ENCODE measurements at regions not wholly inside any gene's neighbourhood (a gene's known extent, or its start where the extent isn't known, plus 50 kb on each side); places are given as distances from the start of the nearest gene placed in this dataset.

DNA sequence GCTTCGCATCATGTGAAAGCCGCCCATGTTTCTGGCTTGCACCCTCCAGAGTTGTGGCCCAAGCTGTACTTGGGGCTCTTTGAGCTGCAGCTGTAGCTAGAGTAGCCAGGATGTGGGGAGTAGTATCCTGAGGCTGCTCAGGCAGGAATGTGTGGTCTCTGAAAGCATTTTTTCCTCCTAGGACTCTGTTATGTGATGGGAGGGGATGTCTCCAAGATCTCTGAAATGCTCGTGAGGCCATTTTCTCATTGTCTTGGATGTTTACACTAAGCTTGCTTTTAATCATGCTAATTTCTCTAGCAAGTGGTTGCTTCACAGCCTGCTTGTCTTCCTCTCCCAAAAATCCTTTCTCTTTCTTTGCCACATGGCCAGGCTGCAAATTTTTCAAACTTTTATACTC lies 687.6 kb downstream of the DCDC2C start:
- DNase-seq: no peak

DNA sequence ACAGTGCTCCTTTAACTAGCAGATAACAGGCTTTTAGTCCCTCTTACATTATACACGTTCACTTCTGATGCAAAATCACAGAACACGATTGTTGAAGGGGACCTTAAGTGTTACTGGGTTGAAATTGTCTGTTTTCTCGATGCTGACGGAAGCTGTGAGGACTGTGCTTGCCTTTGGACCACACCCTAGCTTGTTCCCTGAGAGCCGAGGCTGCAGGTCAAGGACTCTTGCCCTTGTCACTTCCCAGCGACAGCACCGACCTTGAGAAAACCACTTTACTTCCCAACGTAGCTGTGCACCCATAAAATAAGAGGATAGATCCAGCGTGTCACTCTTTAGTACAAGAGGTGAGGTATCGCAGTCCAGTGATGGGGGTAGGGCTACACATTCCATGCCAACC lies 701.0 kb downstream of the DCDC2C start:
- DNase-seq: no peak

DNA sequence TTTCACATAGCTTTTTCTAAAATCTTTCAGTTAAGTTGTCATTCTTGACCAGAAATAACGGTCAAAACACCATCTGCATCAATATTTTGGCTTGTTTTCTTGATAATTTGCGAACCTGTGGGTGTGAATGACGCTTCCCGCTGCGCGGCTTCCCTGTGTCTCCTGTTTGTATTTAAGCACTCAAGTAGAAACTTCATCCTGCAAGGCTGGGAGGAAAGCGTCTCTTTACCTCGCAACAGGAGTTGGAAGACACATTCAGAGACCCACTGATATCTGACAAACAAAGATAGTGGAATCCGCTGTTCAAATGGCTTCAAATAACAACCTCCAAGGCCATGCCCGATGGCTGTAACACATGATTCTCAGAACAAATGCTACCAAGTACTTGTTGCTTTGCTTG lies 704.9 kb downstream of the DCDC2C start:
- no peak for DNase-seq

DNA sequence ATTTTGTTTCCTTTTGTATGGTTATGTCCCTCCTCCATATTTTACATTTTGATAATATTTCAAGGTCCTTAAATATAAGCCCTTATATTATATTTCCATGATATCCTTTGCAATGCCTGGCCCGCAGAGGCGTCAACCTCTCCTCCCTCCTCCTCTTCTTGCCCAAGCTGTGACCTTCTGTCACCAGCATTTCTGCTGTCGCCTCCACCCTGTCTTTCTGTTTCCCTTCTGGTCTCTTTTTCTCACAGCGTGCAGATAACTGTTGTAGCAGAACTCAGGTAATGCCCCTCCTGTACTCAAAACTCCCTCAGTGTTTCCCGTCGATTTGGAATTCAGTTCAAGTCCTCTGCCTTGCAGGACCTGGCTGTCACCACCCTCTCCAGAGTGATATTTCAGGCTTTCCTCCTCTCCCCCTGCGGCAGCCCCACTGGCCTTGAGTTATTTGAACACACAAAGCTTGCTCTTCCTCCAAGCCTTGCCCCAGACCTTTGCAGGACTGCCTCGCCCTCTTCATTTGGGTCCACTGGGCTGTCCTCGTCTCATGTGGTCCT lies 709.3 kb downstream of the DCDC2C start:
- no peak for DNase-seq

DNA sequence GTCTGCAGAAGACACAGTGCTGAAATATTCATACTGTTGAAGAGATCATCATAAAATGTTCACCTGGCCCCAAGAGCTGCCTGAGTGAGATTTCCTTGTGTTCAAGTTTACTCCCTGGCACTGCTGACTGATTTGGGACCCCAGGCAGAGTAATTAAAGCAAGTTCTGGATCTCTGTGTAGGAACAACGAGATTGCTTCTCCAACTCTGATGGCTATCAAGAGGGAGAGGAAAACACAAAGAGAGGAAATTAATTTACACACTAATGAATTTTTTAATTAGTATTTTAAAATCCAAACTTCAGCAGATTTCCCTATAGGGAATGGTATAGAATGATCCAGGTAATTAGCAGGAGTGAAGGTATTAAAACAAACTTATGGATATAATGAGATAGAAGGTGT lies 711.8 kb downstream of the DCDC2C start:
- no peak for DNase-seq

DNA sequence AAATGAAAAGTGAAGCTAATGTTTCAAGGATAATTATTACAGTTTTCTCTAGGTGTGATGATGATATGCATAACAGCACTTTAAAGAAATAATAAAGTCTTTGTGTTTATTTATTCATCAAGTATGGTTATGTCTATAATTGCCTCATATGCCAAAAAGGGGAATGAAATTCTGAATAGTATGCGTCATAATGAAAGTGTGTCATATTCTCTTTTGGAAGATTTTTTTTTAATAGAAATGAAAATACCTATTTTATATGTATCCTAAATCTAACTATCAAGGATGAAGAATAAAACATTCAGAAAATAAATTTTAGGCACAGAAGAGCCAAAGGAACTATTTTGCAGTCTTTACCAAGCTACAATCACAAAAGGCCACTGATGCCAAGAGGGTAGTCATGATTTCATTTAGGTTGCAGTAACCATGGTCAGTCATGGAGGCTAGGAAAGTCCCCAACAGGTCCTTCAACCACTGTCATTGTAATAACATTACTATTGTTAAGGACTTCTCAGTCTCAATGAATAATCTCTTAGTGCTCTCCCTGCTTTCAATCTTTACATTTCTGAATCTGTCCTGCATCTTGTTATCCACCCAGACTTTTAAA lies 712.5 kb downstream of the DCDC2C start:
- no peak for DNase-seq

DNA sequence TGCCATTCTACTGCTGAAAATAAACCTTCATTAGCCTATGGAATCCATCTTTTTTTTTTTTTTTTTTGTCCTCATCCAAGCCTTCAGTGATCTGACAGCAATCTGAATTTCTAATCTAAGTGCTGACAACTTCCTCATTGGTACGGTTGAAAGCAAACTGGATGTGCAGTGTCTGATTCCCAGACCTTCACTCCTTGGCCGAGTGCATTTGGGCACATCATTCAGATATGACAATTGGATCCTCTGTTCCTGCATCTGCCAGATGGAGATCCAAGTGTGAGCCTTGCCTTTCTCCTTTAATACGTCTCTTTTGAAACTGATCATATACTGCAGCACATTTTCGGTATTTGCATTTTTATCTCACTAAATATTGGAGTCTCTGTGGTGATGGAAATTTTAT lies 713.1 kb downstream of the DCDC2C start:
- DNase-seq: no peak

DNA sequence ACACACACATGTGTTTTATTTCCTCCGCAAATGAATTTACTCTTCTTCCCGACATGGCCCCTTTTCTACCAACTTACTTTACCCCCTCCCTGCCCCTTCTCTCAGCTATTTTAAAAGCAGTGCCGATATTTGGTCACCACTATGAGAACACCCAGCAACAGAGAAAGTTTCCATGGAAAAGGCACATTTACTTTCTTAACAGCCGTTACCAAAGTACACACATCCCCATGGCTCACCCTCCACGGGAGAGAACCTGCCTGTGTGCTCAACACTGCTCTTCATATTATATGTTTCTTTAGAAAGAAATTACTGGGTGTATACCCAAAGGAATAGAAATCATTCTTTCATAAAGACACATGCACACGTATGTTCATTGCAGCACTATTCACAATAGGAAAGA lies 714.4 kb downstream of the DCDC2C start:
- DNase-seq: no peak

DNA sequence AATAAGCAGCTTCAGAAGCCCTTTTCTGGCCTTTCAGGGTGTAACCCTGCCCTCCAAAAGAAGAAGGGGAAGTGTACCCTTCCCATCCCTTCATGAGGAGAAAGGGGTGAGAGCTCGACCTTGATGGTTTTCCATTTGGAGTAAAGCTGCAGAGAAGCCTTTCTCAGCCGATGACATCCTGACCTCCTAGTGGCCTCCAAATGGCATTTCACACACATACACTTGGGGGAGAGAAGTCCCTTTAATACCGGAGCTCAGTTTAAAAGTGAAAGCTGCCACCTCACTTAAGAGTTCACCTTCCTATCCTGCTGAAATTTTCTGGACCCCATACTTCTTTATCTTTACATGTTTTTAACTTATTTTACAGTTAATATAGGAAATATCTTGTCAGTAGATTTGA lies 716.7 kb downstream of the DCDC2C start:
- no peak for DNase-seq

DNA sequence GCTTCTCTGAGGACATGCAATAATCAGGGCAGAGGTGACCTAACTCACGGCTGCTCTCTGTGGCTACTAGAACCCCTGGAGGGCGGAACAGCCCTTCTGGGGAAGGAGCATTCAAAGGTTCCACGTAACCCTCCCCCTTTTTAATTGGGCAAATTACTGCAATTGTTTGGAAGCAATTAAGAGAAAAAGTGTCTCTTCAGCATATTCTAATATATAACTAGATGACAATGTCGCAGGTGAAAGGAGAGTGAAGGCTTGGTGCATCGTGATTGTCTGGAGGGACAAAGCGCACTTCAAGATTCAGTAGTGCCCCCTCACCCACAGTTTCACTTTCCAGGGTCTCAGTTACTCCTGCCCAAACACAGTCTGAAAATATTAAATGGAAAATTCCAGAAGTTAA lies 720.8 kb downstream of the DCDC2C start:
- no peak for DNase-seq

DNA sequence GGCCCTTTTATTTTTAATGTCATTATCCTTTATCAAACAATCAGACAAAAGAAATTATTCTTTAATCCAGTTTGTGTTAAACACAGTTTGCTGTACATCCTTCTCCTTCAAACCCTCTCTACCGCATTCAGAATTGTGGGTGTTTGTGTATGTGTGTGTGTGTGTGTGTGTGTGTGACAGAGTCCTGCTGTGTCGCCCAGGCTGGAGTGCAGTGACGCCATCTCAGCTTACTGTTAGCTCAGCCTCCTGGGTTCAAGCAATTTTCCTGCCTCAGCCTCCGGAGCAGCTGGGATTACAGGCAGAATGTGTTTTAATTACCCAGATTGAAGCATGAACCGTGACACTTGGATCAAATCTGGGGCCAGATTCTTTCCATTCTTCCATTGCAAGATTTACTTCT lies 723.7 kb downstream of the DCDC2C start:
- DNase-seq: peak in 1 of 2 experiments; percentile 48

DNA sequence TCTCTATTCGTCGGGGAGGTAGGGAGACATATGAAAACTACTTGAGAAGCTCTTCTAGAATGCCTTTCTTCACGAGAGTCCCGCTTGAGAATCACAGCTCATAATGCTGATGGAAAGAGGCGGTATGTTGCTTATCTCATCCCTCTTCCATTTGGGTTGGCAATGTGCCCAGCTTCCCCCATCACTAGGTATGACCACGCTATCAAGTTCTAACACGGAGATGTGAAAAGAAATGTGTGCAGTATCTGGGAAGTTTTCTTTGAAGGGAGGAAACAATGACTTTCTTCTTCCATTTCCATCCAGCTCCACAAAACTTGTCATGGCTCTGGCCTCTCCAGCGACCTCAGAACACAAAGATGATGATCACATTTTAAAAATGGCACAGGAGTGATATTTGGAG lies 742.4 kb downstream of the DCDC2C start:
- DNase-seq: no peak

DNA sequence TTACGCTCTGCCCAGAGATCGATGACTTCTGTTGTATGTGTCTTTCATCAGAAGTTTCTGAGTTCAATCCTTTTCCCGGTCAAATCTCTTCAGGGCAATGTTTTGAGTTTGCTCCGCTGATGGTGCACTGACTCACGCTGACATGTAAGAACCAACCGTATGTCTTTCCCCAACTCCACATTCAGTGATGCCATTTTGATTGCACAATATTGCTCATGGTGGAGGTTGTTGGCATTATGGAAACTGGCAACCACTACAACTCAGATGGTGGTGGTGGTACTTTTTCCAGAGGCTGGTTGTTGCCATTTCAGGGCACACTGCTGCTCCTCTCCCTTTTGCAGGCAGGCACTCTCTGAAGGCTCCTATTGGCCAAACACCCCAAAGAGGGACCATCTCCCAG lies 751.5 kb downstream of the DCDC2C start:
- DNase-seq: no peak

DNA sequence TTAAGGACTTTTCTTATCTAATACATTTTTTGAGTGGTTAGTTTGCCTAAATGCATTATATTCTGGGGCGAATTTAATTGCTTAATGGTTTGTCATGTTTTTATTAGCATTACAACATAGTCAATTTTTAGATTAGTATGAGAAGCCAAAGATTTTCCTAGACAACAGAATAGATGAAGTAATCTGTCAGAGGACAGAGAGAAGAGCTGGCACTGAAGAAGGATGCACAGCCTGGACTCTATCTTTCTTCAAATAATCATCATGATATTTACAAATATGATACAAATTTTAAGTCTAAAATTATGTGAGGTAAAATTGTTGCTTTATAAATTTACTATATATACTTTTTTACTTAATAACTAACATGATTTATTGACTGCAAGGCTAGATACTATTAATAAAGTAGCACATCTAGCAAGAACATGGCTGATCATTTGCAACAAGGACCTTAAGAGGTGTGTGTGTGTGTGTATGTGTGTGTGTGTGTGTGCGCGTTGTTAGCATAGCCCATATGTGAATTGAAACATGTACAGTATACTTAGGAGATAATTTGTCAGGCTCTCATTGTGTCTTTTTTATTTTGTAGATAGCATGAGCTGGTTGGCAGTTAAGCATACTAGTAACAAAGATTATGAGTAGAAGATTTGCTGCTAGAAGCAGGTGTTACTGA lies 752.2 kb downstream of the DCDC2C start:
- DNase-seq: no peak

DNA sequence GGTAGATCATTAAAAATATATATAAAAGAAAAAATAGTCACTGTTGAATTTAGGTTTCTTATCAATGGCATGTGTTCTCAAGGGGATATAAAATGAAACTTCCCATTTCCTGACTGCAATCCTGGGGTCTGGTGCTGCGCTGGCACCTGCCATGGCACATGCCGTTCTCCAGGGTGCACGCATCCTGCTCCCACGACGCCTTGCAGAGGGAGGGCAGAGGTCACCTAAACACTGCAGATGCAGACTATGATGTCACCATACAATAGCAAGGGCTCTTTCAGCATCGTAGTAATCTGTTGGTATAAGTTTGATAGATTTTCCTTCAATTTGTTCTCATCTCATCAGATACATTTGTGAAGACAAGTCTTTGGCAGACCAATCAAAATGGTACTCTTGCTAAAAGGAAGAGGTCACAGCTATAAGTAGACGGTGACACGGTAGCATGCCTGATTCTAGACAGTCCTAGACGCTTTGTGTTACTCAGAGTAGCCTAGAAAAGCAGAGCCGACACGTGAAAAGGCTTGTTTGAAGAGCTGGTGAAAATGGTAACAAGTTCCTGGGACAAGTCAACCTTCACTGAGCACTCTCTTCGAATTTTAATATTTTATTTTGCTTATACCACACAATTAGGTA lies 761.4 kb downstream of the DCDC2C start:
- DNase-seq: no peak

DNA sequence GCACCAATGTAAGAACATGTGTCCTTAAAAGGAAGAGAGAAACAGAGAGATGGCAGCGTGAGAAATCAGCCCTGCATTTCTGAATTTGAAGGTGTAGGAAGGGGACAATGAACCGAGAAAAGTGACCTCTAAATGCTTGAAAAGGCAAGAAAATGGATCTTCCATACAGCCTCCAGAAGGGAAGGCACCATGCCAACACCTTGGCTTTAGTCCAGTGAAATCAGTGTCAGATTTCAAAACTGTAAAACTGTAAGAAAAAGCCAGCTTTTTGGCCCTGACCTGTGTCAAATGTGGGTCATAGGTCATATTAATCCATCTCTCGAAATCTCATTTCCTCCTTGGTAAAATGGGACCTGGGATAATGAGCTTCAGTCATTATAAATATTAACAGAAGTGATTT lies 762.3 kb downstream of the DCDC2C start:
- DNase-seq: no peak

DNA sequence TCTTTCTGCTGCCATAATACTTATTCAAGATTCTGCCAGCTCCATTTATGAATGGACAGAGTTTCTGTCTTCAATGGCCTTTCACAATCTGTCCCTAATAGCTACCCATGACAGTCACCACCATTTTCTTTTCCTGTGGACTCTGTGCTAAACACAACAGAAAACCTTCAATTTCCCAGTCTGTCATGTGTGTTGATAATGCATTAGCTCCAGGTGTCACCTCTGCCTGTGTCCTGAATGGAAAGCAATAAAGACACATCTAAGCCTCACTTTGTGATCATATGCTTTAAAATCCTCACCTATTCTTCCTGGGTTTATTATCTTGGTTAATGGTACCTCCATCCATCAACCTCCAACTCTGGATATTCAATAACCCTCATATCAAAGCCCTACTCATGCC lies 772.2 kb downstream of the DCDC2C start:
- no peak for DNase-seq

DNA sequence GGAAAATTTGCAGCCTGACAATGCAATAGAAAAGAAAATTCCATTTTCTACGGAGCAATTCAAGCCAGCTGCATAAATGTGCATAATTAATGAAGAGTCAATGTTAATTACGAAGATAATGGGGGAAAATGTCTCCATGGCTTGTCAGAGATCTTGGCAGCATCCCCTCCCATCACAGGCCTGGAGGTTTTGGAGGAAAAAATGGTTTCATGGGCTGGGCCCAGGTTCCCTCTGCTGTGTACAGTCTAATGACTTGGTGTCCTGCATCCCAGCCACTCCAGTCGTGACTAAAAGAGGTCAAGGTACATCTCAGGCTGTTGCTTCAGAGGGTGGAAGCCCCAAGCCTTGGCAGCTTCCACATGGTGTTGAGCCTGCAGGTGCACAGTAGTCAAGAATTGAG lies 779.7 kb downstream of the DCDC2C start:
- DNase-seq: no peak

DNA sequence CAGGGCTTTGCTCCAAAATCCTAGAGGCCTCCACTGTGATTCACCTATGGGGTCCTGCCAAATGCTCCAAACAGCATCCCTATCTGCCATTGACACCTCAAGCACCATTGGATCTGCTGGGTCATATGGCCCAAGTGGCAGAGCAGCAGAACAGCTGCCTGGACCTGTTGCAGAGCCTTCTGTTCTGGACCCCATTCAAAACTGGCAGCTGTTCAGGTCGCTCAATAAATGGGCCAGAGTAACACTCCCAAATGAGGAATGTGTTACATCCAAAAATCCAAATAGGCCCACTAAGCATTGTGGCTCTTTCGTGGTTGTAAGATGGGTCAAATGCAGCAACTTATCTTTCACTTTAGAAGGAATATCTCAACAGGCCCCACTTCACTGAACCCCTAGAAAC lies 783.6 kb downstream of the DCDC2C start:
- DNase-seq: no peak

DNA sequence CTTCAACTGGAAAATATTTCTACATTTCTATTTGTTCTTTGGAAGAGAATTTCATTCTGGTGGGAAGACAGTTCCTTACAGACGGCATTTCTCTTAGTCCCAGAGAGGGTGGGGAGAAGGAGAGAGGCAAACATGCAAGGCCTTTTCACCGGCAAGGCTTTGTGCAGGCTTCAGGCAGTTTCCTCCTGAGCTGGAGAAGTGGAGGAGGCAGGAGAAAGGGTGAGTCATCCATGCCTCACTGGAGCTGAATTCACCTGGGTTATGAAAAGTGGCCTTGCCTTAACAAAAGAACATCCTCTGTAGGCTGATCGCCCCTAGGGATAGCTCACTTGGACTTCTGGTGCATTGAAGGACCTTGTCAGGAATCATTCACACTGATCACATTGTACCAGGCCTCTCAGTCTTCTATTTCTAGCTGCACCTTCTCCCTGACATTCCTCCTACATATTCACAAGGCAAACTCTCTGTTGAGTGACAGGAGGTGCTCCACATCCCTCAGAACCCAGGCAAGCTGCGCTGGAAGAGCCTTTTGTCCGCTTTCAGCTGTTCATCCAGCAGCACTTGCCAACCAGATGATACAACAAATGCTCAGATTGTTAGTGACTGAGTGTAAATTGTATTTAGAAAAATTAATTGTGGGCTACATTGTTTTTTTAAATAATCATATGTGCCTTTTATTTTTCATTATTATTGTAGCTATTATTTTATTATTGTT lies 796.1 kb downstream of the DCDC2C start:
- no peak for DNase-seq

DNA sequence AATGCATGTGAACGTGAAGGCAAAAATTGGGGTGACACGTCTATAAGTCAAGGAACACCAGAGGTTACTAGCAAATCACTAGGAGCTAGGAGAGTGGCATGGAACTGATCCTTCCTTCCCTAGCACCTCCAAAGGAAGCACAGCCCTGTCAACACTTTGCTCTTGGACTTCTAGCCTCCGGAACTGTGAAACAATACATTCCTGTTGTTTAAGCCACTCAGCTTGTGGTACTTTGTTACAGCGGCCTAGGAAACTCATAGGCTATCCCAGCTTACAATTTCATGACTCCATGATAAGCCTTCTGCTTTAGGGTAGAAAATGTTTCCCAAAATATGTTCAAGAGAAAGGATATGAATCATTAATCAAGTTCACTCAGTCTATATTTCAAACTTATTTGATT lies 798.1 kb downstream of the DCDC2C start:
- DNase-seq: no peak

DNA sequence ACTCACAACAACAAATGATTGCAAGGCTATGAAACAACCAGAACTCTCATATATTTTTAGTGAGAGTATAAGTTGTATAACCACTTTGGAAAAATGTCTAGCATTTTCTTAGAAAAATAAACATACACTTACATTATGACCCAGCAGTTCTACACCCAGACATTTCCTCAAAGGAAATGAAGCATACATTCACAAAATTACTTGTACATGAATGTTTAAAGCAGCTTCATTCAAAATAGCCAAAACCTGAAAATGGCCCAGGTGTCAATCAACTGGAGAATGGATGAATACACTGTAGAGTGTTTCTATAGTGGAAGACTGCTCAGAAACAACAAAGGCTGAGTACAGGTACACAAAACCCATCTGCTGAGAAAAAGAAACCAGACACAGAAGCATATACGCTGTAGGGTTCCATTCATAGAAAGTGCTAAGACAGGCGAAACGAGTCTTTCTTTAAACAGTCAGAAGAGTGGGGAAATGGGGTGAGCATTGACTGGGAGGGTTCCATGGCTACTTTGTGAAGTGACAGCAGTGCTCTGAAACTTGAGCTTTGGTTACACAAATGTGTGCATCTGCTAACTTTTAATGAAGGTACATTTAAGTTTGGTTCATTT lies 799.0 kb downstream of the DCDC2C start:
- DNase-seq: no peak

DNA sequence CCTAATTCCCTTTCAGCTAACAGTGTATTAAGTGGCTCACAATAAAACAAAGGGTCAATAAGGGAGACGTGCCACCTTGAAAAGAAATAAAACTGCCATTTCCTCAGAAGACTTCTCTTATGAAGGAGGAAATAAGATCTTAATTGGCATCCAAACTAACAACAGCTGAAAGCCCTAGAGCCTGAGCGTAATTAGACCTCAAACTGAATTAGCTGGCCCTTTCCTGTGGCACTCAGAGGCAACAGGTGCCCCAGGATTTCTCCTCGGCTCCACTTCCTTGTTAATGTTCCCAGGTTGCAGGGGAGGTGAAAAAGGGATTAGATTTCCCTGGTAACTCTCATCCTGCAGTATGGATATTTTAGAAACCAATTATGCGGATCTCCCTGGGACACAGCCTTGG lies 804.3 kb downstream of the DCDC2C start:
- no peak for DNase-seq

All from SHP77 (cell line).